Heart left ventricle (tissue), 13 donors: ENCODE measurements at regions not wholly inside any gene's neighbourhood (a gene's known extent, or its start where the extent isn't known, plus 50 kb on each side); places are given as distances from the start of the nearest gene placed in this dataset.

Source experiments
- CTCF ChIP-seq, 12 donors: fragments of 200-600 bp; sonication (generic) in 4 of 12; IDR thresholded peaks; one replicate each; pipeline versions ENCODE4 v1.5.0 to v1.8.0; 2018 to 2022; ENCODE audit warnings: antibody characterized with exemption in 12 of 12, mild to moderate bottlenecking in 5 of 12
- POLR2A ChIP-seq, 2 donors: fragments of 450-650 bp; IDR thresholded peaks; one replicate each; pipeline ENCODE4 v1.6.1; 2017; ENCODE audit warnings: antibody characterized with exemption in 2 of 2, mild to moderate bottlenecking in 2 of 2, moderate library complexity in 2 of 2
- donor health status: ischemic (EF 13 %, LVEDD 7.1; RV severe dilation, severe dysfunction).
- donor health status: DM: no; HTN: yes; CAD: no.
- donor health status: DM: no; HTN: no; CAD: no.
- donor health status: ischemic (EF 25% LVEDD 6.9; RV normal size, moderate dysfunction).
- donor health status: ischemic (EF 25% LVEDD 5.7; RV mildly dilated, moderate dysfunction).
- donor health status: ischemic (EF 35%, LVEDD 5.7; RV mildly dilated, moderate dysfunction).
- donor health status: nonischemic (EF 11% LVEDD 7.7; RV severe dilation, severe dysfunction).
- donor health status: DM: yes; HTN: yes; CAD: no.
- donor health status: PGD.
- donor health status: ischemic (EF 29% LVEDD 5.4; RV normal size, mild dysfunction).
- donor health status: nonischemic (EF 23%, LVEDD 6.1; RV moderate dilation, normal function).

DNA sequence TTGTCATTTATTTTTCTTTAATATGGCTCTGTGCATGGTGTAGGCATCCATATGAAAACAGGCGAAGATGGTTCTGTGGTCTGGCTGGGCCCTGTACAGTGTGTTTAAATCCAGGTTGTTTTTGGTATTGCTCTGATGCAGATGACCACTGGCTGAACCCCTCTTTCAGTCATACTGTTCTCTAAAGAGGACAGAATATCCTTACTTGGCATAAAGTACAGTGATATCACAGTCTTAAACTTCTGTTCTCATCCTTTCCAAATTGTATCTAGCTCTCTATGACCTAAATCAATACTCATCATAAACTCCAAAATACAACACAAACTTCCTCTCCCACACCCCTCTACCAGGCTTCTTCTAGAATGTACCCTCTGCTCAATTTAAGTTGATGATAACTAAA is 252.7 kb upstream of the FAR2 start:
- TF ChIP-seq CTCF (IDR thresholded peaks at IDR 0.05) = no peak
- TF ChIP-seq POLR2A (IDR thresholded peaks at IDR 0.05) = no peak
